ENCODE measurements at regions not wholly inside any gene's neighbourhood (a gene's known extent, or its start where the extent isn't known, plus 50 kb on each side); places are given as distances from the start of the nearest gene placed in this dataset.

- TF ChIP-seq CTCF (IDR thresholded peaks at IDR 0.05) (no peak), REST (IDR thresholded peaks at IDR 0.05; ENCODE audit: insufficient read depth in 1 of 2, low read depth in 2 of 2, low read length in 1 of 2) (no peak), POLR2AphosphoS5 (IDR thresholded peaks at IDR 0.05; ENCODE audit: low read depth, low read length) (no peak)
These were observed 107.2 kb upstream of the ESRRB start for GRCh38 chr14:76268700-76269099.
